ENCODE measurements at regions not wholly inside any gene's neighbourhood (a gene's known extent, or its start where the extent isn't known, plus 50 kb on each side); places are given as distances from the start of the nearest gene placed in this dataset.

- TF ChIP-seq CTCF (IDR thresholded peaks at IDR 0.05) (peak in 2 of 6 experiments; percentile 8 to 38), POLR2A (IDR thresholded peaks at IDR 0.05) (no peak), EP300 (IDR thresholded peaks at IDR 0.05) (no peak), POLR2AphosphoS5 (IDR thresholded peaks at IDR 0.05) (no peak)
Observed at GRCh38 chr18:41391616-41392595, 563.1 kb upstream of the PIK3C3 start.
